ENCODE measurements at regions not wholly inside any gene's neighbourhood (a gene's known extent, or its start where the extent isn't known, plus 50 kb on each side); places are given as distances from the start of the nearest gene placed in this dataset.

GRCh38 chr1:177435364-177435763 lies 264.6 kb downstream of the BRINP2 start:
- no peak for TF ChIP-seq TAF1 (conservative IDR thresholded peaks at IDR 0.05)
- TF ChIP-seq SP1 (IDR thresholded peaks at IDR 0.05), result no peak
- no peak for TF ChIP-seq CTCF (IDR thresholded peaks at IDR 0.05; ENCODE audit: low read depth, low read length, missing input control)
- TF ChIP-seq EGR1 (IDR thresholded peaks at IDR 0.05; ENCODE audit: low read depth in 2 of 2), result no peak
- no peak for TF ChIP-seq MAX (IDR thresholded peaks at IDR 0.05)
- no peak for TF ChIP-seq ATF3 (IDR thresholded peaks at IDR 0.05)
- TF ChIP-seq REST (IDR thresholded peaks at IDR 0.05), result no peak
- no peak for TF ChIP-seq RAD21 (IDR thresholded peaks at IDR 0.05)
- no peak for TF ChIP-seq GABPA (IDR thresholded peaks at IDR 0.05 in 1 of 2, conservative IDR thresholded peaks at IDR 0.05 in 1 of 2)
- TF ChIP-seq JUND (IDR thresholded peaks at IDR 0.05), result no peak
- no peak for TF ChIP-seq YY1 (IDR thresholded peaks at IDR 0.05)
- no peak for TF ChIP-seq HNF4G (IDR thresholded peaks at IDR 0.05)
- no peak for TF ChIP-seq FOXA1 (IDR thresholded peaks at IDR 0.05)
